ENCODE measurements at regions not wholly inside any gene's neighbourhood (a gene's known extent, or its start where the extent isn't known, plus 50 kb on each side); places are given as distances from the start of the nearest gene placed in this dataset.

DNA sequence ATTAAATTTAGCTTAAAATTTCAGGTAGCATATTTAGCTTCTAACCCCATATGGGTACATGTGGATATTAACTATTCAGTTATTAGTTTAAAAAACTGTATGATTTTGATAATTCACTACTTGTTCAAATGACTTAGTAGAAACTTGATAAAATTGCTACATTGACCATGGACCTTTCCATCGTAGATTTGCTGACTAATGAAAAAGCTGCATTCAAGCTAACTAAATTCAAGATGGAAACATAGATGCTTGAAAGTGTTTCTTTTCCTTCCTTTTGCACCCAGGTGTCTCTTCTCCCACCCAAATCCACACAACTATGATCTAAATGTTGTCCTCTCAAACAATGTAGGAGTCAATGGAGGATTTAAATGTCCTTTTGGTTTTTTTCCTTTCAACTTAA is 439.2 kb downstream of the TBC1D4 start:
- no peak overlapping the region for H2AFZ ChIP-seq
- no peaks in the 10 kb centered on the region for H3K36me3 ChIP-seq (replicated peaks; ENCODE audit: insufficient read depth, low read depth)
- H3K4me1 ChIP-seq (ENCODE audit: insufficient read depth) = no peaks in the 10 kb centered on the region
- no peak overlapping the region for H3K4me2 ChIP-seq
- H3K9me2 ChIP-seq (replicated peaks; ENCODE audit: insufficient read depth) = no peaks in the 10 kb centered on the region
- H3K27ac ChIP-seq = no peak overlapping the region
- no peak overlapping the region for H3K4me3 ChIP-seq
- H3K27me3 ChIP-seq = no peaks in the 10 kb centered on the region
- no peaks in the 10 kb centered on the region for H4K20me1 ChIP-seq (ENCODE audit: insufficient read depth, poor library complexity, severe bottlenecking)
- DNase-seq (ENCODE audit: low spot score) = no peak
- H3K79me2 ChIP-seq = no peaks in the 10 kb centered on the region
- no peak for TF ChIP-seq EZH2phosphoT487 (IDR thresholded peaks at IDR 0.05; ENCODE audit: low read depth, severe bottlenecking, unreplicated experiment)
- TF ChIP-seq, protein P1, sequence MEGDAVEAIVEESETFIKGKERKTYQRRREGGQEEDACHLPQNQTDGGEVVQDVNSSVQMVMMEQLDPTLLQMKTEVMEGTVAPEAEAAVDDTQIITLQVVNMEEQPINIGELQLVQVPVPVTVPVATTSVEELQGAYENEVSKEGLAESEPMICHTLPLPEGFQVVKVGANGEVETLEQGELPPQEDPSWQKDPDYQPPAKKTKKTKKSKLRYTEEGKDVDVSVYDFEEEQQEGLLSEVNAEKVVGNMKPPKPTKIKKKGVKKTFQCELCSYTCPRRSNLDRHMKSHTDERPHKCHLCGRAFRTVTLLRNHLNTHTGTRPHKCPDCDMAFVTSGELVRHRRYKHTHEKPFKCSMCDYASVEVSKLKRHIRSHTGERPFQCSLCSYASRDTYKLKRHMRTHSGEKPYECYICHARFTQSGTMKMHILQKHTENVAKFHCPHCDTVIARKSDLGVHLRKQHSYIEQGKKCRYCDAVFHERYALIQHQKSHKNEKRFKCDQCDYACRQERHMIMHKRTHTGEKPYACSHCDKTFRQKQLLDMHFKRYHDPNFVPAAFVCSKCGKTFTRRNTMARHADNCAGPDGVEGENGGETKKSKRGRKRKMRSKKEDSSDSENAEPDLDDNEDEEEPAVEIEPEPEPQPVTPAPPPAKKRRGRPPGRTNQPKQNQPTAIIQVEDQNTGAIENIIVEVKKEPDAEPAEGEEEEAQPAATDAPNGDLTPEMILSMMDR (IDR thresholded peaks at IDR 0.05; ENCODE audit: poor library complexity) = no peak
- TF ChIP-seq EZH2 (IDR thresholded peaks at IDR 0.05; ENCODE audit: borderline replicate concordance) = no peak
- 81% methylated on average over 1 of the region's 1 CpG for WGBS (ENCODE audit: low lambda C conversion rate, missing lambda C conversion rate)
- H3K9me3 ChIP-seq (ENCODE audit: low read depth) = no peaks in the 10 kb centered on the region

DNA sequence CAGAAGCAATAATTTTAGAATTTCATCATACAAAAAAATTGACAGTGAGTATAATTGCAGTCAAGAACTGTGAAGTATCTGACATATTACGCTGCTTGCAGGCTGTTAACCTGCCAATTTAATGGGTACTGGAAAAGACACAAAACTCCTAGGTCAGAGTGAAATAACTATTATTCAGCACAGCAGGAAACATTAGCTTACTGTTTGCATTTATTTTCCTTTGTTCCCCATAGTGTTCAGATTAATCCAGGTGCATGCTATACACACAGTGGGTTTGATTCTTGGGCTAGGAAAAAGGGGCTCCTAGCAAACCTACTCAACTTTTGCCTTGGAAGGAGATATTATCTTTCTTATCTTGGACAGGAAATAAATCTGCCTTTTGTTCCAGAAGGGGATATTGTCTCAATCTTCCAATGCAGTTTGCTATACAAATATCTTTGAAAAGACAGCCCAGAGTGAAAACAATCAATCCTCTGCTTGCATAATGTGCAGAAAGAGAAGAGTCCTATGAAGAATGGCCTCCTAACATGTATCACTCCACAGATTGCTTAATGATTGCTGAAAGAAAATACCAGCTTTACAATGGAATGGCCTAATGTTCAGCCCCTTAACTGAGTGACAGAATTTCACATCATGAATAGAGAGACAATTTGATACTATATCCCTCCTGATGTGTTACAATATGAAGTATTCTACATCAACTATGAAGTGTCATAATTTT is 443.4 kb downstream of the TBC1D4 start:
- H3K27me3 ChIP-seq = no peaks in the 10 kb centered on the region
- no peak overlapping the region for H2AFZ ChIP-seq
- no peak overlapping the region for H3K4me2 ChIP-seq
- no peaks in the 10 kb centered on the region for H3K9me3 ChIP-seq (ENCODE audit: low read depth)
- TF ChIP-seq EZH2 (IDR thresholded peaks at IDR 0.05; ENCODE audit: borderline replicate concordance) (no peak), EZH2phosphoT487 (IDR thresholded peaks at IDR 0.05; ENCODE audit: low read depth, severe bottlenecking, unreplicated experiment) (no peak)
- TF ChIP-seq, protein P1 (IDR thresholded peaks at IDR 0.05; ENCODE audit: poor library complexity) = no peak
- H3K27ac ChIP-seq = no peak overlapping the region
- no peak overlapping the region for H3K4me3 ChIP-seq
- no peaks in the 10 kb centered on the region for H4K20me1 ChIP-seq (ENCODE audit: insufficient read depth, poor library complexity, severe bottlenecking)
- no peaks in the 10 kb centered on the region for H3K9me2 ChIP-seq (replicated peaks; ENCODE audit: insufficient read depth)
- DNase-seq (ENCODE audit: low spot score) = no peak
- no peaks in the 10 kb centered on the region for H3K36me3 ChIP-seq (replicated peaks; ENCODE audit: insufficient read depth, low read depth)
- no peaks in the 10 kb centered on the region for H3K79me2 ChIP-seq
- WGBS (ENCODE audit: low lambda C conversion rate, missing lambda C conversion rate) = 90% methylated on average over 1 of the region's 1 CpG
- H3K4me1 ChIP-seq (ENCODE audit: insufficient read depth) = no peaks in the 10 kb centered on the region

DNA sequence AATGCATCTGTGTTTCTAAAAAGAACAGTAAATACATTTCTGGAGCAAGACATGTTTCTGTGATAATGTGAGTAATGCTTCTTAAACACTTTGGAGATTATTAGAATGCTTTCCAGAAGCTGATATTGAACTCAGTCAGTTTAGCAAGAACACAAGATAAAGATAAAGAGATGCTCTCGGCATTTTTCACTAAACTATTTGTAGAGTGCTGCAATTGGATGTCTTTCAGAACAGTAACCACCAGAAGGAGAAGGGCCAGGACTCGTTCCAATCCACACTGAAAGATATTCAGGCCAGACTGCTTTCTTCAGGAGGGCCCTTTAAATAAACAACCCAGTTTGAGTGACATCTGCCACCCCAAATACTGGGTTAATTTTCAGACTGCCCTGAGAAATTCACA is 456.0 kb downstream of the TBC1D4 start:
- H3K4me3 ChIP-seq = no peak overlapping the region
- H3K9me3 ChIP-seq (ENCODE audit: low read depth) = no peaks in the 10 kb centered on the region
- no peak for TF ChIP-seq EZH2 (IDR thresholded peaks at IDR 0.05; ENCODE audit: borderline replicate concordance)
- TF ChIP-seq EZH2phosphoT487 (IDR thresholded peaks at IDR 0.05; ENCODE audit: low read depth, severe bottlenecking, unreplicated experiment) = no peak
- TF ChIP-seq, protein P1 (IDR thresholded peaks at IDR 0.05; ENCODE audit: poor library complexity) = no peak
- no peak overlapping the region for H3K27ac ChIP-seq
- no peaks in the 10 kb centered on the region for H4K20me1 ChIP-seq (ENCODE audit: insufficient read depth, poor library complexity, severe bottlenecking)
- WGBS (ENCODE audit: low lambda C conversion rate, missing lambda C conversion rate) = 64% methylated on average over 2 of the region's 2 CpGs
- no peak for DNase-seq (ENCODE audit: low spot score)
- H3K36me3 ChIP-seq (replicated peaks; ENCODE audit: insufficient read depth, low read depth) = no peaks in the 10 kb centered on the region
- no peaks in the 10 kb centered on the region for H3K79me2 ChIP-seq
- H3K9me2 ChIP-seq (replicated peaks; ENCODE audit: insufficient read depth) = no peaks in the 10 kb centered on the region
- H3K4me2 ChIP-seq = no peak overlapping the region
- H3K27me3 ChIP-seq = no peaks in the 10 kb centered on the region
- H3K4me1 ChIP-seq (ENCODE audit: insufficient read depth) = no peaks in the 10 kb centered on the region
- H2AFZ ChIP-seq = no peak overlapping the region
